PC-3 (cell line): ENCODE measurements at regions not wholly inside any gene's neighbourhood (a gene's known extent, or its start where the extent isn't known, plus 50 kb on each side); places are given as distances from the start of the nearest gene placed in this dataset.

ENCODE experiments used
- CTCF ChIP-seq: fragments of 300-600 bp; sonication (generic); conservative IDR thresholded peaks from 2 replicates; pipeline ENCODE4 v1.5.1; 2017; ENCODE audit warnings: antibody characterized with exemption, low read depth, mild to moderate bottlenecking, low read length
- EZH2 ChIP-seq: fragments of 300-600 bp; sonication (generic); IDR thresholded peaks from one replicate; pipeline ENCODE4 v1.6.1; 2017; ENCODE audit warnings: antibody characterized with exemption, mild to moderate bottlenecking, low read length; ENCODE audit not compliant: unreplicated experiment

GRCh38 chr4:181216501-181216900, 1026.7 kb upstream of the TENM3 start:
- TF ChIP-seq EZH2 (no peak), CTCF (no peak)
